ENCODE measurements at regions not wholly inside any gene's neighbourhood (a gene's known extent, or its start where the extent isn't known, plus 50 kb on each side); places are given as distances from the start of the nearest gene placed in this dataset.

DNA sequence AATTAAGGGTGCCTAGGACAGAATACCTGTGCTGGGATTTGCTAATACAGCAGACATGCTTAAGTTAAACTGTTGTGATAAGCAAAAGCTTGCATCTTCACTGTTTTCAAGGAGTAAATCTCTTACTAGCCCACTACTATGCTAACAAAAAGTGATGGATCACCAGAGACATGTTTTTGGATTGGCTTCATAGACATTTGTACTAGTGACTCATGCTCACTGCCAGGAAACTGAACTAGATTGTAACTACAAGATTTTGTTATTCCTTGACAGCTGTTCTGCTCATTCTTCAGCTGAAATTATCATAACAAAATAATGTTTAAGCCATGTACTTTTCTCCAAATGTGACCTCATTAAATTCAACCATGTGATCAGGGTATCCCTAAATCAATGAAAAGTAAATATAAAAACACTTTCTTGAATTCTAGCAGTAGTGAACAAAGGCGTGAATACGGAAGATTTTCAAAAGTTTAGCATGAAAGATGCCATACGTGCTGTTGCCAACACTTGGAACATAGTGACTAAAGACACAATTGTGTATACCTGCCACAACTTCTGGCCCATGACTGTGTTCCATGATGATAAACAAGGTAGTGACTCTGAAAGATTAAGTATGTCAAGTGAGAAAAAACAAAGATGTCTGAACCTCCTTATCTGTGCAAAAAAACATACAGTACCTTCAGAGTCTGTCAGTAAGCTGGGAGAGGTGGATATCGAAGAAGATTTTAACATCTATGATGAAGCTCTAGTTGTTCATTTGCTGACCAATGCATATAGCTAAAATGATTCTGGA, 154.0 kb downstream of the BTC start:
- peak; percentile 50 for DNase-seq (ENCODE audit: low read depth)
- no peak overlapping the region for H3K4me3 ChIP-seq (ENCODE audit: low read depth, low read length)
- no peak for TF ChIP-seq CTCF (IDR thresholded peaks at IDR 0.05; ENCODE audit: insufficient read depth, low read length, poor library complexity, severe bottlenecking)

DNA sequence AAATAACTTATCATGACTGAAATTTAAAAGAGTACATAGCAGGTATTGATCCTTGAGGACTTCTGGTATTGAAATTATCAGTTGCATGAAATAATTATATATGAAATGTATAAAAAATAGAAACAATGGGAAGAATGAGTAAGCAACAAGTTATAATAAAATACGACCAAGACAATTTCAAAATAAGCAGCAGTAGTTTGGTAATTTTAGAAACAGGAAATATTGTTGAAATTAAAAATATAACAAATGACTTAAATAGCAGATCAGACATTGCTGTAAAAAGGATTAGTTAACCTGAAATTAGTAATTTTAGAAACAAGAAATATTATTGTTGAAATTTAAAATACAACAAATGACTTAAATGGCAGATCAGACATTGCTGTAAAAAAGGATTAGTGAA, 152.3 kb downstream of the BTC start:
- Histone ChIP-seq H3K4me3 (ENCODE audit: low read depth, low read length) (no peak overlapping the region), H3K36me3 (ENCODE audit: control insufficient read depth, insufficient read depth, low read length) (no peaks in the 10 kb centered on the region), H3K27me3 (ENCODE audit: control insufficient read depth, insufficient read depth, low read length) (no peaks in the 10 kb centered on the region)
- TF ChIP-seq CTCF (IDR thresholded peaks at IDR 0.05; ENCODE audit: insufficient read depth, low read length, poor library complexity, severe bottlenecking) = no peak
- no peak for DNase-seq (ENCODE audit: low read depth)

More for the DNA sequence above, 154.0 kb downstream of the BTC start:
- Histone ChIP-seq H3K27me3 (ENCODE audit: control insufficient read depth, insufficient read depth, low read length) (no peaks in the 10 kb centered on the region), H3K36me3 (ENCODE audit: control insufficient read depth, insufficient read depth, low read length) (no peaks in the 10 kb centered on the region)

- no peak for TF ChIP-seq CTCF (IDR thresholded peaks at IDR 0.05; ENCODE audit: insufficient read depth, low read length, poor library complexity, severe bottlenecking)
- H3K36me3 ChIP-seq (ENCODE audit: control insufficient read depth, insufficient read depth, low read length) = no peaks in the 10 kb centered on the region
Observed at GRCh38 chr4:74649193-74649592, 145.1 kb downstream of the BTC start.

GRCh38 chr4:74651198-74651597, 143.1 kb downstream of the BTC start:
- TF ChIP-seq CTCF (IDR thresholded peaks at IDR 0.05; ENCODE audit: insufficient read depth, low read length, poor library complexity, severe bottlenecking) = no peak
- H3K4me3 ChIP-seq (ENCODE audit: low read depth, low read length) = no peak overlapping the region
- no peak for DNase-seq (ENCODE audit: low read depth)
- no peaks in the 10 kb centered on the region for H3K27me3 ChIP-seq (ENCODE audit: control insufficient read depth, insufficient read depth, low read length)
- H3K36me3 ChIP-seq (ENCODE audit: control insufficient read depth, insufficient read depth, low read length) = no peaks in the 10 kb centered on the region

More at GRCh38 chr4:74649193-74649592, 145.1 kb downstream of the BTC start:
- no peak for DNase-seq (ENCODE audit: low read depth)
- Histone ChIP-seq H3K4me3 (ENCODE audit: low read depth, low read length) (no peak overlapping the region), H3K27me3 (ENCODE audit: control insufficient read depth, insufficient read depth, low read length) (no peaks in the 10 kb centered on the region)

GRCh38 chr4:74653331-74654229, 140.7 kb downstream of the BTC start:
- no peak for DNase-seq (ENCODE audit: low read depth)
- no peaks in the 10 kb centered on the region for H3K27me3 ChIP-seq (ENCODE audit: control insufficient read depth, insufficient read depth, low read length)
- H3K36me3 ChIP-seq (ENCODE audit: control insufficient read depth, insufficient read depth, low read length) = no peaks in the 10 kb centered on the region
- TF ChIP-seq CTCF (IDR thresholded peaks at IDR 0.05; ENCODE audit: insufficient read depth, low read length, poor library complexity, severe bottlenecking) = no peak
- no peak overlapping the region for H3K4me3 ChIP-seq (ENCODE audit: low read depth, low read length)
